MM.1S (cell line): ENCODE measurements at regions not wholly inside any gene's neighbourhood (a gene's known extent, or its start where the extent isn't known, plus 50 kb on each side); places are given as distances from the start of the nearest gene placed in this dataset.

Experiments used
- DNase-seq: peaks from one replicate; pipeline ENCODE4 v3.0.0-alpha.2; 2015
- H2AFZ ChIP-seq: fragments of 300-600 bp; sonication (generic); 2 replicates; pipeline ENCODE4 v1.6.0; 2016; ENCODE audit warnings: antibody characterized with exemption, low read length
- H3F3A ChIP-seq: fragments of 300-600 bp; sonication (generic); 2 replicates; pipeline ENCODE4 v1.6.1; 2016; ENCODE audit warnings: mild to moderate bottlenecking, antibody characterized with exemption, low read length, moderate library complexity, mixed read lengths; ENCODE audit not compliant: insufficient read depth
- H3K27ac ChIP-seq: fragments of 300-600 bp; sonication (generic); 2 replicates; pipeline ENCODE4 v1.5.1; 2016; ENCODE audit warnings: mild to moderate bottlenecking, low read length
- H3K27me3 ChIP-seq: fragments of 300-600 bp; sonication (generic); replicated peaks from 2 replicates; pipeline ENCODE4 v1.6.0; 2016; ENCODE audit warnings: low read length; ENCODE audit not compliant: insufficient read depth
- H3K36me3 ChIP-seq: fragments of 300-600 bp; sonication (generic); replicated peaks from 2 replicates; pipeline ENCODE4 v1.6.1; 2016; ENCODE audit warnings: mild to moderate bottlenecking, low read length, mixed read lengths; ENCODE audit not compliant: insufficient read depth
- H3K4me1 ChIP-seq: fragments of 300-600 bp; sonication (generic); 2 replicates; pipeline ENCODE4 v1.6.1; 2016; ENCODE audit warnings: low read length, mixed read lengths
- H3K4me2 ChIP-seq: fragments of 300-600 bp; sonication (generic); 2 replicates; pipeline ENCODE4 v1.6.0; 2016; ENCODE audit warnings: low read depth, low read length
- H3K4me3 ChIP-seq: fragments of 300-600 bp; sonication (generic); 2 replicates; pipeline ENCODE4 v1.5.1; 2016; ENCODE audit warnings: low read length, mixed read lengths
- H3K79me2 ChIP-seq: fragments of 300-600 bp; sonication (generic); 2 replicates; pipeline ENCODE4 v1.6.1; 2016; ENCODE audit warnings: mixed run types, low read length, mixed read lengths
- H3K9ac ChIP-seq: fragments of 300-600 bp; sonication (generic); 2 replicates; pipeline ENCODE4 v1.6.1; 2016; ENCODE audit warnings: low read length, mixed read lengths
- H3K9me2 ChIP-seq: fragments of 300-600 bp; sonication (generic); replicated peaks from 2 replicates; pipeline ENCODE4 v1.6.1; 2016; ENCODE audit warnings: mild to moderate bottlenecking, low read length, mixed read lengths; ENCODE audit not compliant: insufficient read depth
- H3K9me3 ChIP-seq: fragments of 300-600 bp; sonication (generic); replicated peaks from 2 replicates; pipeline ENCODE4 v1.6.1; 2016; ENCODE audit warnings: mild to moderate bottlenecking, low read length, mixed read lengths; ENCODE audit not compliant: insufficient read depth
- H4K20me1 ChIP-seq: fragments of 300-600 bp; sonication (generic); 2 replicates; pipeline ENCODE4 v1.6.1; 2016; ENCODE audit warnings: mild to moderate bottlenecking, low read length, moderate library complexity, mixed read lengths; ENCODE audit not compliant: insufficient read depth
- CTCF ChIP-seq: fragments of 300-600 bp; sonication (generic); IDR thresholded peaks from 2 replicates; pipeline ENCODE4 v1.5.1; 2016; ENCODE audit warnings: antibody characterized with exemption, low read length, mixed read lengths
- EZH2 ChIP-seq: fragments of 300-600 bp; sonication (generic); optimal IDR thresholded peaks from 2 replicates; pipeline ENCODE3; 2017; ENCODE audit warnings: low read depth, mild to moderate bottlenecking, antibody characterized with exemption, low read length, mixed read lengths
- EZH2phosphoT487 ChIP-seq: fragments of 300-600 bp; sonication (generic); IDR thresholded peaks from 2 replicates; pipeline ENCODE4 v1.6.1; 2018; ENCODE audit warnings: antibody characterized with exemption, low read length

- Histone ChIP-seq H3K36me3 (no peaks in the 10 kb centered on the region), H3F3A (no peaks in the 10 kb centered on the region), H3K9ac (no peak overlapping the region), H3K27ac (no peak overlapping the region), H3K4me1 (no peaks in the 10 kb centered on the region), H3K79me2 (no peaks in the 10 kb centered on the region), H3K9me2 (no peaks in the 10 kb centered on the region), H4K20me1 (no peaks in the 10 kb centered on the region), H3K9me3 (no peaks in the 10 kb centered on the region), H3K4me3 (no peak overlapping the region), H3K4me2 (no peak overlapping the region), H3K27me3 (no peaks in the 10 kb centered on the region), H2AFZ (no peak overlapping the region)
- no peak for TF ChIP-seq CTCF
- TF ChIP-seq EZH2 = no peak
- no peak for TF ChIP-seq EZH2phosphoT487
- DNase-seq = no peak
Measured at GRCh38 chr2:15082105-15083058, 449.9 kb downstream of the LRATD1 start.

DNA sequence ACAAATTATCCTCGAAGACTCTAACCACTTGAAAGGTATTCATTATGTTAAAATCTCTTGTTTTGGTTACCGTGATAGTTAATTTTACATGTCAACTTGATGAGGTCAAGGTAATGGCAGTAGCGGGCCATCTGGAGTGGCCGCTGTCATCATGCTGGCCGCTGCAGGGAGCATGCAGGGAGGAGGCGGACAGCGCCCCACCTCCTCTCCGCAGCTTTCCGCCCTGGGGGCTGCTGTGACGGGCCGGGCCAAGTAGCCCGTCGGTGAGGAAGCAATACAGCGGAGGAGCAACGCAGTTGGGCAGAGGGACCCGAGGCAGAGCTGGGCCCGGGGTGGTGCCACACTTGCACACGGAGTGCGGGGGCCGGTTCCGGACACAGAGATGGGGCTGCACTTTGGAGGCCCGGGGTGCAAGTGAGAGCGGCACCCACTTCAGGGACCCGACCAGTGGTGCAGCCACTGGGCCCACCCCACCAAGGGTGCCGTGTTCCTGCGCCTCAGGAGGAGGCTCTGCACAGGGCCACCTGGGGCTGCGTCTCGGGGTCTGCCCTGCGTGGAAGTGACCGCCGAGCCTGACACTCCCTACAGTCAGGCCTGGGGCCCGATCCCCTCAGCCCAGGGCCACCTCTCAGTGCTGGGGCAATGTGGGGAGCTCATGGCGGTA lies 452.4 kb downstream of the LRATD1 start:
- TF ChIP-seq EZH2 (no peak), EZH2phosphoT487 (no peak), CTCF (no peak)
- H3K9ac ChIP-seq = no peak overlapping the region

DNA sequence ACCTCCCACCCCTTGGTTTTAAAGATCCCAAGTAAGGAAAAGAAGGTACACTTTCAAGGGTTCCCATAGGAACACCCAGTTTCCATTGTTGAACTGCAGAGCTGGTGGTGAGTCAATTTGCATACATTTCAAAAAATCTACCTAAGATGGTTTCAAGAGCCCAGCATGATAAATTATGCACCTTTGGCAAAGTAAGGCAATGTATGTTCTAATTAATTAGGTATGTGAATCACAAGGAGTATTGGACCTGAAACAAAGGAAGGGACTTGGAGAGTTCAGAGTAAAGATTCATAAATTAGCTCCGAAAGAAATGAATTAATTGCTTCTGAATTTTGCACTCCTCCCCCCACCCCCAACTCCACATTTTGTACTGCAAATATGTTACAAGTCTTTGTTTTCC lies 459.7 kb downstream of the LRATD1 start:
- Histone ChIP-seq H3K36me3 (no peaks in the 10 kb centered on the region), H3K79me2 (no peaks in the 10 kb centered on the region), H3K9me2 (no peaks in the 10 kb centered on the region), H3F3A (no peaks in the 10 kb centered on the region), H2AFZ (no peak overlapping the region), H3K9me3 (no peaks in the 10 kb centered on the region), H3K4me3 (no peak overlapping the region), H3K27me3 (no peaks in the 10 kb centered on the region), H3K27ac (no peak overlapping the region), H3K9ac (no peak overlapping the region), H3K4me2 (no peak overlapping the region), H3K4me1 (no peaks in the 10 kb centered on the region), H4K20me1 (no peaks in the 10 kb centered on the region)
- DNase-seq = no peak
- no peak for TF ChIP-seq EZH2phosphoT487
- TF ChIP-seq EZH2 = no peak
- no peak for TF ChIP-seq CTCF

More for the DNA sequence above, 452.4 kb downstream of the LRATD1 start:
- Histone ChIP-seq H2AFZ (no peak overlapping the region), H3K9me2 (no peaks in the 10 kb centered on the region), H3K79me2 (no peaks in the 10 kb centered on the region), H3F3A (no peaks in the 10 kb centered on the region), H3K4me1 (no peaks in the 10 kb centered on the region), H3K27me3 (no peaks in the 10 kb centered on the region), H3K4me2 (no peak overlapping the region), H4K20me1 (no peaks in the 10 kb centered on the region), H3K4me3 (no peak overlapping the region), H3K36me3 (no peaks in the 10 kb centered on the region), H3K9me3 (no peaks in the 10 kb centered on the region), H3K27ac (no peak overlapping the region)
- DNase-seq = no peak
